IMR-90 (cell line): ENCODE measurements at regions not wholly inside any gene's neighbourhood (a gene's known extent, or its start where the extent isn't known, plus 50 kb on each side); places are given as distances from the start of the nearest gene placed in this dataset.

Experiments used
- ATAC-seq: fragments of 200-7000 bp; cut with Tn5 transposase; 2 replicates; pipeline ENCODE4 v1.9.1; 2020; ENCODE audit warnings: low read depth, mild to moderate bottlenecking, moderate library complexity
- BruUV-seq: library from RNA; stranded (reverse); fragments of 400-500 nt; replicated peaks from 2 replicates; lab custom pipeline; 2021; lab: Mats Ljungman, UMichigan
- CTCF ChIA-PET: fragments of 300-600 bp; formaldehyde crosslinking; extraction: SDS; loops from one replicate; lab custom pipeline; 2021; ENCODE audit warnings: antibody characterized with exemption; lab: Yijun Ruan, JAX
- POLR2A ChIA-PET: fragments of 300-600 bp; sonication (Branson Sonifier 250); formaldehyde crosslinking; loops from one replicate; lab custom pipeline; 2022; ENCODE audit warnings: antibody characterized with exemption; ENCODE audit not compliant: unreplicated experiment; lab: Charles Lee
- DNase-seq: peaks from one replicate; pipeline ENCODE4 v3.0.0; 2013
- H2AFZ ChIP-seq: replicated peaks from 2 replicates; pipeline ENCODE3; 2013; ENCODE audit warnings: low read length, mild to moderate bottlenecking; ENCODE audit not compliant: poor library complexity
- H2AK5ac ChIP-seq: 2 replicates; pipeline ENCODE4 v1.6.1; 2013; ENCODE audit warnings: low read depth, low read length, inconsistent platforms
- H2AK9ac ChIP-seq: replicated peaks from 2 replicates; pipeline ENCODE3; 2013; ENCODE audit warnings: mild to moderate bottlenecking, low read depth, low read length, moderate library complexity; ENCODE audit not compliant: poor library complexity
- H2BK120ac ChIP-seq: 2 replicates; pipeline ENCODE4 v1.6.1; 2013; ENCODE audit warnings: low read depth, low read length, inconsistent platforms
- H2BK15ac ChIP-seq: 3 replicates; pipeline ENCODE4 v1.6.1; 2013; ENCODE audit warnings: low read depth, low read length, inconsistent platforms
- H2BK20ac ChIP-seq: 2 replicates; pipeline ENCODE4 v1.6.1; 2013; ENCODE audit warnings: low read depth, mild to moderate bottlenecking, inconsistent platforms, low read length, moderate library complexity
- H2BK5ac ChIP-seq: 2 replicates; pipeline ENCODE4 v1.6.1; 2013; ENCODE audit warnings: mild to moderate bottlenecking, low read depth, low read length, inconsistent platforms; ENCODE audit not compliant: poor library complexity, severe bottlenecking
- H3K14ac ChIP-seq: replicated peaks from 2 replicates; pipeline ENCODE4 v1.6.1; 2013; ENCODE audit warnings: low read depth, low read length, inconsistent platforms
- H3K18ac ChIP-seq: 2 replicates; pipeline ENCODE4 v1.6.1; 2013; ENCODE audit warnings: low read depth, low read length, control low read depth
- H3K23ac ChIP-seq: 2 replicates; pipeline ENCODE4 v1.6.1; 2013; ENCODE audit warnings: low read depth, low read length, inconsistent platforms
- H3K27ac ChIP-seq: 2 replicates; pipeline ENCODE4 v1.5.1; 2013; ENCODE audit warnings: mild to moderate bottlenecking, control low read depth, low read length; ENCODE audit not compliant: insufficient read depth
- H3K27me3 ChIP-seq: 2 replicates; pipeline ENCODE4 v1.6.1; 2013; ENCODE audit warnings: low read length; ENCODE audit not compliant: control insufficient read depth, insufficient read depth
- H3K36me3 ChIP-seq: 2 replicates; pipeline ENCODE4 v1.6.1; 2013; ENCODE audit warnings: low read length, mixed read lengths; ENCODE audit not compliant: control insufficient read depth, insufficient read depth
- H3K4ac ChIP-seq: 2 replicates; pipeline ENCODE4 v1.6.1; 2013; ENCODE audit warnings: low read depth, low read length, inconsistent platforms
- H3K4me1 ChIP-seq: 2 replicates; pipeline ENCODE4 v1.6.1; 2013; ENCODE audit warnings: low read length, mixed read lengths; ENCODE audit not compliant: control insufficient read depth, insufficient read depth
- H3K4me2 ChIP-seq: 2 replicates; pipeline ENCODE4 v1.6.1; 2013; ENCODE audit warnings: low read depth, mild to moderate bottlenecking, control low read depth, low read length, moderate library complexity
- H3K4me3 ChIP-seq: 2 replicates; pipeline ENCODE4 v1.5.1; 2013; ENCODE audit warnings: low read depth, mild to moderate bottlenecking, control low read depth, low read length, moderate library complexity; ENCODE audit not compliant: insufficient read depth
- H3K56ac ChIP-seq: 2 replicates; pipeline ENCODE4 v1.6.1; 2013; ENCODE audit warnings: low read length, inconsistent platforms; ENCODE audit not compliant: insufficient read depth; ENCODE audit errors: extremely low read depth
- H3K79me1 ChIP-seq, 2 experiments: 2 replicates each; pipeline ENCODE4 v1.6.1; 2013; ENCODE audit warnings: low read length in 2 of 2, inconsistent platforms in 1 of 2, low read depth in 1 of 2
- H3K9ac ChIP-seq: 2 replicates; pipeline ENCODE4 v1.6.1; 2013; ENCODE audit warnings: low read depth, low read length, control low read depth
- H3K9me1 ChIP-seq: 2 replicates; pipeline ENCODE4 v1.6.1; 2013; ENCODE audit warnings: low read length, inconsistent platforms; ENCODE audit not compliant: insufficient read depth
- H3K9me3 ChIP-seq: 2 replicates; pipeline ENCODE4 v1.6.1; 2013; ENCODE audit warnings: low read length; ENCODE audit not compliant: control insufficient read depth, insufficient read depth
- H4K20me1 ChIP-seq: 2 replicates; pipeline ENCODE4 v1.6.1; 2013; ENCODE audit warnings: low read length, inconsistent platforms; ENCODE audit not compliant: insufficient read depth
- H4K5ac ChIP-seq: 2 replicates; pipeline ENCODE4 v1.6.1; 2013; ENCODE audit warnings: mild to moderate bottlenecking, low read depth, low read length, control low read depth
- H4K8ac ChIP-seq, 2 experiments: 2 replicates each; pipeline ENCODE4 v1.6.1; 2013; ENCODE audit warnings: low read depth in 2 of 2, low read length in 2 of 2, control low read depth in 1 of 2, inconsistent platforms in 1 of 2
- H4K91ac ChIP-seq: 2 replicates; pipeline ENCODE4 v1.6.1; 2013; ENCODE audit warnings: low read depth, low read length, inconsistent platforms; ENCODE audit not compliant: insufficient read depth
- CHD1 ChIP-seq: IDR thresholded peaks from 2 replicates; pipeline ENCODE4 v1.6.1; 2012; ENCODE audit warnings: low read depth, low read length, improper control_type of control experiment
- FOS ChIP-seq: fragments of 150-350 bp; IDR thresholded peaks from 2 replicates; pipeline ENCODE4 v1.6.1; 2016; ENCODE audit warnings: low read depth, low read length
- NFE2L2 ChIP-seq: fragments of 150-350 bp; IDR thresholded peaks from 2 replicates; pipeline ENCODE4 v1.6.1; 2016; ENCODE audit warnings: low read depth, mild to moderate bottlenecking, low read length
- RAD21 ChIP-seq: IDR thresholded peaks from 2 replicates; pipeline ENCODE4 v1.6.1; 2012; ENCODE audit warnings: low read length, improper control_type of control experiment
- RCOR1 ChIP-seq: IDR thresholded peaks from 2 replicates; pipeline ENCODE4 v1.6.1; 2012; ENCODE audit warnings: mild to moderate bottlenecking, low read length, improper control_type of control experiment; ENCODE audit not compliant: insufficient replicate concordance
- USF2 ChIP-seq: fragments of 150-350 bp; IDR thresholded peaks from 2 replicates; pipeline ENCODE4 v1.6.1; 2017; ENCODE audit warnings: mild to moderate bottlenecking, antibody characterized with exemption, low read length, low read depth
- dilution Hi-C: fragments of 300-500 bp; cut with HindIII; formaldehyde crosslinking; loops from one replicate; pipeline ENCODE4 v1.14.3; 2018; ENCODE audit warnings: low sequenced_read_pairs; ENCODE audit not compliant: unreplicated experiment
- in situ Hi-C: fragments of 300-500 bp; cut with MboI; formaldehyde crosslinking; loops from 3 replicates; pipeline ENCODE4 v1.14.3; 2019; ENCODE audit warnings: low sequenced_read_pairs, inconsistent platforms, mixed read lengths
- intact Hi-C: fragments of 100-400 bp; cut with micrococcal nuclease; formaldehyde crosslinking; loops from 2 replicates; pipeline ENCODE4 v1.10.0; 2022

- H3K36me3 ChIP-seq = no peaks in the 10 kb centered on the region
- H3K4me3 ChIP-seq = no peak overlapping the region
- no peak overlapping the region for H3K9ac ChIP-seq
- ChIA-PET CTCF (no interaction called here), POLR2A (no interaction called here)
- no peak overlapping the region for H3K27ac ChIP-seq
- no peaks in the 10 kb centered on the region for H3K4me1 ChIP-seq
- no TSS peak for BruUV-seq
- H2BK120ac ChIP-seq = no peak overlapping the region
- no peaks in the 10 kb centered on the region for H4K20me1 ChIP-seq
- no peak overlapping the region for H3K56ac ChIP-seq
- ATAC-seq (no peak), DNase-seq (no peak)
- in situ Hi-C loops (no loop called here), intact Hi-C loops (no loop called here), dilution Hi-C loops (no loop called here)
- H2AK9ac ChIP-seq = no peak overlapping the region
- no peak overlapping the region for H4K8ac ChIP-seq
- 0 out of 2 replicates have a peak, but pooled peaks cover 3% of the 10 kb centered on the region for H3K27me3 ChIP-seq
- H2BK5ac ChIP-seq = no peak overlapping the region
- H3K9me3 ChIP-seq = no peaks in the 10 kb centered on the region
- H4K5ac ChIP-seq = no peak overlapping the region
- no peak overlapping the region for H3K4me2 ChIP-seq
- H3K4ac ChIP-seq = no peak overlapping the region
- H2AK5ac ChIP-seq = no peak overlapping the region
- H2BK20ac ChIP-seq = no peak overlapping the region
- TF ChIP-seq RCOR1 (no peak), USF2 (no peak), FOS (no peak), RAD21 (no peak), CHD1 (no peak), NFE2L2 (no peak)
- no peak overlapping the region for H2BK15ac ChIP-seq
- no peak overlapping the region for H2AFZ ChIP-seq
- no peak overlapping the region for H3K14ac ChIP-seq
- no peak overlapping the region for H3K23ac ChIP-seq
- no peaks in the 10 kb centered on the region for H3K79me1 ChIP-seq
- no peak overlapping the region for H4K91ac ChIP-seq
- H3K18ac ChIP-seq = no peak overlapping the region
- H3K9me1 ChIP-seq = no peaks in the 10 kb centered on the region
Measured at GRCh38 chr20:40558212-40558611, 130.8 kb downstream of the MAFB start.
